ENCODE measurements at regions not wholly inside any gene's neighbourhood (a gene's known extent, or its start where the extent isn't known, plus 50 kb on each side); places are given as distances from the start of the nearest gene placed in this dataset.
"Not testable (repeated sequence)": the region's sequence is repeated elsewhere in the genome, so short reads cannot be mapped to it uniquely, and the experiment has no call there.

DNA sequence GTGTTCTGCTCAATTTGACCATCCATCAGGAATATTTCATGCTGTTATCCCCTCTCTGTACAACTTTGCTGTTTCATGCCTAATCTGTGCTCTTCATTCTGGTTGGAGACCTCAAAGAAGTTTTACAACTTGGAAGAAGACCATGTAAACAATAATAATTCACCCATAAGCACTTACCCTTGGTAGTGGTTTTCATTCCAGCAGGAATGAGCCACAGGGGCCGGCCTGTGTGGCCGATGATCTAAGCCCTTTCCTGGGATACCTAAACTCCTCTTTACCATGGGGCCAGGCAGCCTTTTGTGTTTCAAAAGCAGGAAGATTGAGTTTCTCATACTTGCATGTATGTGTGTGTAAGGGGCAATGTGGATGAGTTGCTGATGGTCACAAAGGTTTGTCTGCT lies 165.0 kb downstream of the FGF1 start:
- H3K27ac Mint-ChIP-seq, result no peak overlapping the region
- intact Hi-C loops (cut with micrococcal nuclease), result no loop called here
- H2AFZ ChIP-seq (ENCODE audit: insufficient read depth, low read depth, low read length, poor library complexity, severe bottlenecking), result no peak overlapping the region
- H3K4me1 ChIP-seq (ENCODE audit: control insufficient read depth in 1 of 2, insufficient read depth in 2 of 2, low read length in 2 of 2), result no peaks in the 10 kb centered on the region
- no peak overlapping the region for H3K27ac ChIP-seq (ENCODE audit: low read depth in 1 of 2, low read length in 2 of 2)
- H3K4me2 ChIP-seq (replicated peaks; ENCODE audit: extremely low read depth, low read length, poor library complexity, severe bottlenecking), result no peak overlapping the region
- no peaks in the 10 kb centered on the region for H3K79me2 ChIP-seq (ENCODE audit: insufficient read depth, low read length)
- H3K9ac ChIP-seq (ENCODE audit: insufficient read depth, low read length, poor library complexity, severe bottlenecking), result no peak overlapping the region
- H3K4me3 ChIP-seq (replicated peaks in 1 of 3; ENCODE audit: low read depth in 2 of 3, low read length in 3 of 3), result no peak overlapping the region
- no peak overlapping the region for H3K4me3 Mint-ChIP-seq
- peaks cover 0 to 14% (median 7%) of the 10 kb centered on the region in 7 donors for H3K9me3 Mint-ChIP-seq
- H3K36me3 ChIP-seq (replicated peaks in 1 of 2; ENCODE audit: control insufficient read depth in 1 of 2, insufficient read depth in 2 of 2, low read length in 2 of 2), result no peaks in the 10 kb centered on the region
- H3K27me3 ChIP-seq (ENCODE audit: control insufficient read depth in 2 of 2, insufficient read depth in 2 of 2, low read length in 2 of 2), result no peaks in the 10 kb centered on the region
- TF ChIP-seq, protein P1, sequence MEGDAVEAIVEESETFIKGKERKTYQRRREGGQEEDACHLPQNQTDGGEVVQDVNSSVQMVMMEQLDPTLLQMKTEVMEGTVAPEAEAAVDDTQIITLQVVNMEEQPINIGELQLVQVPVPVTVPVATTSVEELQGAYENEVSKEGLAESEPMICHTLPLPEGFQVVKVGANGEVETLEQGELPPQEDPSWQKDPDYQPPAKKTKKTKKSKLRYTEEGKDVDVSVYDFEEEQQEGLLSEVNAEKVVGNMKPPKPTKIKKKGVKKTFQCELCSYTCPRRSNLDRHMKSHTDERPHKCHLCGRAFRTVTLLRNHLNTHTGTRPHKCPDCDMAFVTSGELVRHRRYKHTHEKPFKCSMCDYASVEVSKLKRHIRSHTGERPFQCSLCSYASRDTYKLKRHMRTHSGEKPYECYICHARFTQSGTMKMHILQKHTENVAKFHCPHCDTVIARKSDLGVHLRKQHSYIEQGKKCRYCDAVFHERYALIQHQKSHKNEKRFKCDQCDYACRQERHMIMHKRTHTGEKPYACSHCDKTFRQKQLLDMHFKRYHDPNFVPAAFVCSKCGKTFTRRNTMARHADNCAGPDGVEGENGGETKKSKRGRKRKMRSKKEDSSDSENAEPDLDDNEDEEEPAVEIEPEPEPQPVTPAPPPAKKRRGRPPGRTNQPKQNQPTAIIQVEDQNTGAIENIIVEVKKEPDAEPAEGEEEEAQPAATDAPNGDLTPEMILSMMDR (IDR thresholded peaks at IDR 0.05), result no peak
- H3K4me1 Mint-ChIP-seq, result no peaks in the 10 kb centered on the region
- H3K9me3 ChIP-seq (replicated peaks in 1 of 2; ENCODE audit: control insufficient read depth in 1 of 2, insufficient read depth in 1 of 2, low read length in 2 of 2), result peaks cover 0 to 6% of the 10 kb centered on the region in 2 donors
- peaks cover 7 to 12% (median 10%) of the 10 kb centered on the region in 3 donors for H3K27me3 Mint-ChIP-seq (ENCODE audit: low read depth in 3 of 3)
- WGBS (ENCODE audit: insufficient coverage), result no CpG with 5 or more reads among the region's 2 CpGs
- DNase-seq, result no peak
- no peaks in the 10 kb centered on the region for H3K36me3 Mint-ChIP-seq
- no peaks in the 10 kb centered on the region for H4K20me1 ChIP-seq (ENCODE audit: insufficient read depth, low read length)

DNA sequence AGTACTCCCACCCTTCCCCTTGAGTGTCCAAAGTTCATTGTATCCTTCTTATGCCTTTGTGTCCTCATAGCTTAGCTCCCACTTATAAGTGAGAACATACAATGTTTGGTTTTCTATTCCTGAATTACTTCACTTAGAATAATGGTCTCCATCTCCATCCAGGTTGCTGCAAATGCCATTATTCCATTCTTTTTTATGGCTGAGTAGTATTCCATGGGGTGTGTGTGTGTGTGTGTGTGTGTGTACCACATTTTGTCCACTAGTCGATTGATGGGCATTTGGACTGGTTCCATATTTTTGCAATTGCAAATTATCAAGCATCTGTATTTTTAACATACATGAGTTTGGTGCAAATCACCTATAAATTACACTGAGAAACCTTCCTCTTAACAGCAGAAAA lies 166.0 kb downstream of the FGF1 start:
- Mint-ChIP-seq H3K9me3 (peaks cover 0 to 14% (median 7%) of the 10 kb centered on the region in 7 donors), H3K27me3 (ENCODE audit: low read depth in 3 of 3) (peaks cover 7 to 12% (median 8%) of the 10 kb centered on the region in 3 donors)
- H3K4me2 ChIP-seq (replicated peaks; ENCODE audit: extremely low read depth, low read length, poor library complexity, severe bottlenecking); H3K36me3 ChIP-seq (replicated peaks in 1 of 2; ENCODE audit: control insufficient read depth in 1 of 2, insufficient read depth in 2 of 2, low read length in 2 of 2); H3K9me3 ChIP-seq (replicated peaks in 1 of 2; ENCODE audit: control insufficient read depth in 1 of 2, insufficient read depth in 1 of 2, low read length in 2 of 2); H3K9ac ChIP-seq (ENCODE audit: insufficient read depth, low read length, poor library complexity, severe bottlenecking); H2AFZ ChIP-seq (ENCODE audit: insufficient read depth, low read depth, low read length, poor library complexity, severe bottlenecking); H3K4me1 ChIP-seq (ENCODE audit: control insufficient read depth in 1 of 2, insufficient read depth in 2 of 2, low read length in 2 of 2); H3K27ac Mint-ChIP-seq; DNase-seq; H4K20me1 ChIP-seq (ENCODE audit: insufficient read depth, low read length); H3K4me3 Mint-ChIP-seq; H3K27me3 ChIP-seq (ENCODE audit: control insufficient read depth in 2 of 2, insufficient read depth in 2 of 2, low read length in 2 of 2); H3K36me3 Mint-ChIP-seq; intact Hi-C loops (cut with micrococcal nuclease); H3K79me2 ChIP-seq (ENCODE audit: insufficient read depth, low read length); H3K4me1 Mint-ChIP-seq; H3K4me3 ChIP-seq (replicated peaks in 1 of 3; ENCODE audit: low read depth in 2 of 3, low read length in 3 of 3); H3K27ac ChIP-seq (ENCODE audit: low read depth in 1 of 2, low read length in 2 of 2): not testable (repeated sequence)
- no CpG with 5 or more reads among the region's 1 CpG for WGBS (ENCODE audit: insufficient coverage)

Data from CD14-positive monocyte (primary cell).